ENCODE measurements at regions not wholly inside any gene's neighbourhood (a gene's known extent, or its start where the extent isn't known, plus 50 kb on each side); places are given as distances from the start of the nearest gene placed in this dataset.

GRCh38 chr21:38734646-38735365 lies 70.9 kb upstream of the ETS2 start:
- no peaks in the 10 kb centered on the region for H3K9me3 ChIP-seq (ENCODE audit: control insufficient read depth in 1 of 2, insufficient read depth in 1 of 2, low read length in 2 of 2)
- peaks cover 12% of the 10 kb centered on the region for H3K4me1 Mint-ChIP-seq (ENCODE audit: low read depth)
- H3K27ac Mint-ChIP-seq: no peak overlapping the region
- H3K4me3 Mint-ChIP-seq: peak overlapping the region; percentile 46
- TF ChIP-seq, protein P1, sequence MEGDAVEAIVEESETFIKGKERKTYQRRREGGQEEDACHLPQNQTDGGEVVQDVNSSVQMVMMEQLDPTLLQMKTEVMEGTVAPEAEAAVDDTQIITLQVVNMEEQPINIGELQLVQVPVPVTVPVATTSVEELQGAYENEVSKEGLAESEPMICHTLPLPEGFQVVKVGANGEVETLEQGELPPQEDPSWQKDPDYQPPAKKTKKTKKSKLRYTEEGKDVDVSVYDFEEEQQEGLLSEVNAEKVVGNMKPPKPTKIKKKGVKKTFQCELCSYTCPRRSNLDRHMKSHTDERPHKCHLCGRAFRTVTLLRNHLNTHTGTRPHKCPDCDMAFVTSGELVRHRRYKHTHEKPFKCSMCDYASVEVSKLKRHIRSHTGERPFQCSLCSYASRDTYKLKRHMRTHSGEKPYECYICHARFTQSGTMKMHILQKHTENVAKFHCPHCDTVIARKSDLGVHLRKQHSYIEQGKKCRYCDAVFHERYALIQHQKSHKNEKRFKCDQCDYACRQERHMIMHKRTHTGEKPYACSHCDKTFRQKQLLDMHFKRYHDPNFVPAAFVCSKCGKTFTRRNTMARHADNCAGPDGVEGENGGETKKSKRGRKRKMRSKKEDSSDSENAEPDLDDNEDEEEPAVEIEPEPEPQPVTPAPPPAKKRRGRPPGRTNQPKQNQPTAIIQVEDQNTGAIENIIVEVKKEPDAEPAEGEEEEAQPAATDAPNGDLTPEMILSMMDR (IDR thresholded peaks at IDR 0.05): no peak
- POLR2A ChIA-PET: no interaction called here
- H3K27me3 Mint-ChIP-seq: peaks cover 35% of the 10 kb centered on the region
- ATAC-seq (ENCODE audit: poor library complexity): no peak
- H3K27ac ChIP-seq (ENCODE audit: low read depth in 1 of 2, low read length in 2 of 2): no peak overlapping the region
- H3K36me3 ChIP-seq (ENCODE audit: insufficient read depth, low read length): no peaks in the 10 kb centered on the region
- intact Hi-C loops (cut with DNase I, micrococcal nuclease): loop anchor here (1.0 to 10.0 kb wide), 6 partner anchors 70 to 652 kb away; partner anchors contain the start of gene ETS2 (in 1 of the 2)
- peaks cover 7% of the 10 kb centered on the region for H3K4me1 ChIP-seq (ENCODE audit: insufficient read depth, low read length)
- H3K4me3 ChIP-seq (ENCODE audit: low read length): no peak overlapping the region
- CTCF ChIA-PET: interaction anchor here (0.6 to 1.1 kb wide), 3 partner anchors 11 to 83 kb away, joined by 3 to 4 read pairs (median 3); no protein-coding TSS in a partner anchor
- no peaks in the 10 kb centered on the region for H3K9me3 Mint-ChIP-seq
- no peaks in the 10 kb centered on the region for H3K36me3 Mint-ChIP-seq (ENCODE audit: low read depth)
- no peak for DNase-seq
- peaks cover 10 to 13% of the 10 kb centered on the region in 2 experiments for H3K27me3 ChIP-seq (ENCODE audit: control insufficient read depth in 1 of 2, insufficient read depth in 2 of 2, low read length in 2 of 2)

GRCh38 chr21:38735626-38736206 lies 70.0 kb upstream of the ETS2 start:
- no peak for ATAC-seq (ENCODE audit: poor library complexity)
- TF ChIP-seq, protein P1 (IDR thresholded peaks at IDR 0.05): no peak
- Mint-ChIP-seq H3K9me3 (no peaks in the 10 kb centered on the region), H3K27ac (no peak overlapping the region), H3K36me3 (ENCODE audit: low read depth) (no peaks in the 10 kb centered on the region), H3K27me3 (peaks cover 31% of the 10 kb centered on the region), H3K4me1 (ENCODE audit: low read depth) (peaks cover 20% of the 10 kb centered on the region), H3K4me3 (no peak overlapping the region)
- Histone ChIP-seq H3K4me1 (ENCODE audit: insufficient read depth, low read length) (peaks cover 7% of the 10 kb centered on the region), H3K27me3 (ENCODE audit: control insufficient read depth in 1 of 2, insufficient read depth in 2 of 2, low read length in 2 of 2) (peaks cover 10% of the 10 kb centered on the region in 2 experiments), H3K9me3 (ENCODE audit: control insufficient read depth in 1 of 2, insufficient read depth in 1 of 2, low read length in 2 of 2) (no peaks in the 10 kb centered on the region), H3K4me3 (ENCODE audit: low read length) (no peak overlapping the region), H3K27ac (ENCODE audit: low read depth in 1 of 2, low read length in 2 of 2) (no peak overlapping the region), H3K36me3 (ENCODE audit: insufficient read depth, low read length) (no peaks in the 10 kb centered on the region)
- CTCF ChIA-PET: interaction anchor here (1.1 kb wide), 1 partner anchor 10 kb away, joined by 4 read pairs; no protein-coding TSS in a partner anchor
- intact Hi-C loops (cut with DNase I, micrococcal nuclease): loop anchor here in 1 of 2 experiments (2.0 to 10.0 kb wide), 2 partner anchors 69 to 649 kb away; partner anchors contain the start of gene ETS2
- POLR2A ChIA-PET: interaction anchor here (0.7 kb wide), 1 partner anchor 31 kb away, joined by 3 read pairs; no protein-coding TSS in a partner anchor
- no peak for DNase-seq

- Histone ChIP-seq H3K4me3 (ENCODE audit: low read length) (no peak overlapping the region), H3K4me1 (ENCODE audit: insufficient read depth, low read length) (peaks cover 15% of the 10 kb centered on the region), H3K27ac (ENCODE audit: low read depth in 1 of 2, low read length in 2 of 2) (no peak overlapping the region), H3K27me3 (ENCODE audit: control insufficient read depth in 1 of 2, insufficient read depth in 2 of 2, low read length in 2 of 2) (peaks cover 0 to 1% of the 10 kb centered on the region in 2 experiments), H3K36me3 (ENCODE audit: insufficient read depth, low read length) (no peaks in the 10 kb centered on the region), H3K9me3 (ENCODE audit: control insufficient read depth in 1 of 2, insufficient read depth in 1 of 2, low read length in 2 of 2) (no peaks in the 10 kb centered on the region)
- Mint-ChIP-seq H3K4me1 (ENCODE audit: low read depth) (peaks cover 33% of the 10 kb centered on the region), H3K27me3 (peaks cover 14% of the 10 kb centered on the region), H3K4me3 (no peak overlapping the region), H3K27ac (no peak overlapping the region), H3K36me3 (ENCODE audit: low read depth) (no peaks in the 10 kb centered on the region), H3K9me3 (no peaks in the 10 kb centered on the region)
- ChIA-PET CTCF (no interaction called here), POLR2A (no interaction called here)
- ATAC-seq (ENCODE audit: poor library complexity) (no peak), DNase-seq (peak in 1 of 14 experiments; percentile 13)
- intact Hi-C loops (cut with DNase I, micrococcal nuclease): no loop called here
- TF ChIP-seq, protein P1 (IDR thresholded peaks at IDR 0.05): no peak
Observed at GRCh38 chr21:38740090-38740489, 65.6 kb upstream of the ETS2 start.

All from CD4-positive, alpha-beta T cell (primary cell).